ENCODE measurements at regions not wholly inside any gene's neighbourhood (a gene's known extent, or its start where the extent isn't known, plus 50 kb on each side); places are given as distances from the start of the nearest gene placed in this dataset.

- TF ChIP-seq CTCF (IDR thresholded peaks at IDR 0.05; ENCODE audit: poor library complexity) (no peak), EZH2 (IDR thresholded peaks at IDR 0.05; ENCODE audit: borderline replicate concordance) (no peak)
These were observed 498.6 kb downstream of the ZPLD1 start for GRCh38 chr3:102933377-102933776.
